Esophagus squamous epithelium (tissue), 4 donors: ENCODE measurements at regions not wholly inside any gene's neighbourhood (a gene's known extent, or its start where the extent isn't known, plus 50 kb on each side); places are given as distances from the start of the nearest gene placed in this dataset.
A peak's percentile ranks its signal among the peaks of the same experiment; 100 is the strongest.

Source experiments
- CTCF ChIP-seq, 6 experiments: fragments of 450-650 bp in 4 of 6; fragments of 200-600 bp in 2 of 6; sonication (generic) in 2 of 6; IDR thresholded peaks; one replicate each; pipeline ENCODE4 v1.5.1; 2016 to 2019; ENCODE audit warnings: antibody characterized with exemption in 6 of 6, mild to moderate bottlenecking in 4 of 6, moderate library complexity in 4 of 6
- POLR2A ChIP-seq, 4 donors: fragments of 450-650 bp; IDR thresholded peaks; one replicate each; pipeline ENCODE4 v1.6.1; 2017; ENCODE audit warnings: antibody characterized with exemption in 4 of 4, mild to moderate bottlenecking in 4 of 4, moderate library complexity in 3 of 4

GRCh38 chr5:18281947-18282581 lies 647.8 kb downstream of the TAF11L14 start:
- TF ChIP-seq CTCF (IDR thresholded peaks at IDR 0.05): peak in 3 of 6 experiments; percentile 33 to 59 (median 43)
- no peak for TF ChIP-seq POLR2A (IDR thresholded peaks at IDR 0.05)
